ENCODE measurements at regions not wholly inside any gene's neighbourhood (a gene's known extent, or its start where the extent isn't known, plus 50 kb on each side); places are given as distances from the start of the nearest gene placed in this dataset.

GRCh38 chr4:77232653-77233052 is 75.6 kb downstream of the CCNG2 start:
- no peak for DNase-seq
- ATAC-seq: no peak

GRCh38 chr4:77235289-77235854 is 78.4 kb downstream of the CCNG2 start:
- intact Hi-C loops (cut with DNase I): no loop called here
- no peaks in the 10 kb centered on the region for H3K36me3 ChIP-seq (replicated peaks in 1 of 2; ENCODE audit: insufficient read depth in 1 of 2, low read depth in 2 of 2)
- DNase-seq (no peak), ATAC-seq (no peak)
- H3K4me3 ChIP-seq: no peak overlapping the region
- no peaks in the 10 kb centered on the region for H3K4me1 ChIP-seq
- TF ChIP-seq CTCF (IDR thresholded peaks at IDR 0.05): no peak
- TF ChIP-seq POLR2A (IDR thresholded peaks at IDR 0.05): no peak
- no peaks in the 10 kb centered on the region for H3K9me3 ChIP-seq
- H3K27ac ChIP-seq: no peak overlapping the region
- no peaks in the 10 kb centered on the region for H3K27me3 ChIP-seq
- 81 to 83% methylated on average over 2 of the region's 2 CpGs for WGBS, 2 donors

More at GRCh38 chr4:77232653-77233052, 75.6 kb downstream of the CCNG2 start:
- TF ChIP-seq CTCF (IDR thresholded peaks at IDR 0.05) (no peak), POLR2A (IDR thresholded peaks at IDR 0.05) (no peak)
- no peaks in the 10 kb centered on the region for H3K4me1 ChIP-seq
- 55 to 62% methylated on average over 4 of the region's 4 CpGs for WGBS, 2 donors
- H3K27ac ChIP-seq: no peak overlapping the region
- H3K9me3 ChIP-seq: peaks cover 0 to 5% (median 0%) of the 10 kb centered on the region in 3 donors
- intact Hi-C loops (cut with DNase I): no loop called here
- no peaks in the 10 kb centered on the region for H3K27me3 ChIP-seq
- no peak overlapping the region for H3K4me3 ChIP-seq
- no peaks in the 10 kb centered on the region for H3K36me3 ChIP-seq (replicated peaks in 1 of 2; ENCODE audit: insufficient read depth in 1 of 2, low read depth in 2 of 2)

- ATAC-seq: no peak
- no peaks in the 10 kb centered on the region for H3K27me3 ChIP-seq
- TF ChIP-seq POLR2A (IDR thresholded peaks at IDR 0.05) (no peak), CTCF (IDR thresholded peaks at IDR 0.05) (no peak)
- H3K9me3 ChIP-seq: no peaks in the 10 kb centered on the region
- intact Hi-C loops (cut with DNase I): no loop called here
- no peaks in the 10 kb centered on the region for H3K4me1 ChIP-seq
- 32 to 58% methylated on average over 3 of the region's 3 CpGs for WGBS, 2 donors
- DNase-seq: no peak
- H3K27ac ChIP-seq: no peak overlapping the region
- H3K36me3 ChIP-seq (replicated peaks in 1 of 2; ENCODE audit: insufficient read depth in 1 of 2, low read depth in 2 of 2): no peaks in the 10 kb centered on the region
- H3K4me3 ChIP-seq: no peak overlapping the region
These were observed 79.8 kb downstream of the CCNG2 start for GRCh38 chr4:77236806-77237205.

GRCh38 chr4:77240469-77241066 is 83.6 kb downstream of the CCNG2 start:
- H3K27ac ChIP-seq: no peak overlapping the region
- no peaks in the 10 kb centered on the region for H3K9me3 ChIP-seq
- DNase-seq (peak; percentile 72 to 79 (median 78)), ATAC-seq (peak; percentile 87)
- intact Hi-C loops (cut with DNase I): loop anchor here (5.0 kb wide), 1 partner anchor 117 kb away; no protein-coding TSS in a partner anchor
- no peaks in the 10 kb centered on the region for H3K27me3 ChIP-seq
- WGBS, 2 donors: 17 to 21% methylated on average over 10 of the region's 10 CpGs
- TF ChIP-seq POLR2A (IDR thresholded peaks at IDR 0.05) (no peak), CTCF (IDR thresholded peaks at IDR 0.05) (peak; percentile 47 to 88 (median 80))
- no peaks in the 10 kb centered on the region for H3K4me1 ChIP-seq
- H3K36me3 ChIP-seq (replicated peaks in 1 of 2; ENCODE audit: insufficient read depth in 1 of 2, low read depth in 2 of 2): no peaks in the 10 kb centered on the region
- H3K4me3 ChIP-seq: no peak overlapping the region

GRCh38 chr4:77248805-77249204 is 91.8 kb downstream of the CCNG2 start:
- 20 to 31% methylated on average over 4 of the region's 4 CpGs for WGBS, 2 donors
- DNase-seq: peak; percentile 78 to 88 (median 87)
- Histone ChIP-seq H3K4me3 (no peak overlapping the region), H3K27me3 (no peaks in the 10 kb centered on the region), H3K27ac (peak overlapping the region; percentile 72 to 83 (median 78)), H3K4me1 (peaks cover 23% of the 10 kb centered on the region), H3K9me3 (no peaks in the 10 kb centered on the region), H3K36me3 (replicated peaks in 1 of 2; ENCODE audit: insufficient read depth in 1 of 2, low read depth in 2 of 2) (no peaks in the 10 kb centered on the region)
- intact Hi-C loops (cut with DNase I): no loop called here
- peak; percentile 97 for ATAC-seq
- TF ChIP-seq POLR2A (IDR thresholded peaks at IDR 0.05): no peak
- TF ChIP-seq CTCF (IDR thresholded peaks at IDR 0.05): peak in 1 of 7 experiments; percentile 18
